ENCODE measurements at regions not wholly inside any gene's neighbourhood (a gene's known extent, or its start where the extent isn't known, plus 50 kb on each side); places are given as distances from the start of the nearest gene placed in this dataset.
"Not testable (repeated sequence)": the region's sequence is repeated elsewhere in the genome, so short reads cannot be mapped to it uniquely, and the experiment has no call there.

- no peak for DNase-seq
Observed at GRCh38 chr4:137949746-137950145, 292.4 kb downstream of the SLC7A11 start.

DNA sequence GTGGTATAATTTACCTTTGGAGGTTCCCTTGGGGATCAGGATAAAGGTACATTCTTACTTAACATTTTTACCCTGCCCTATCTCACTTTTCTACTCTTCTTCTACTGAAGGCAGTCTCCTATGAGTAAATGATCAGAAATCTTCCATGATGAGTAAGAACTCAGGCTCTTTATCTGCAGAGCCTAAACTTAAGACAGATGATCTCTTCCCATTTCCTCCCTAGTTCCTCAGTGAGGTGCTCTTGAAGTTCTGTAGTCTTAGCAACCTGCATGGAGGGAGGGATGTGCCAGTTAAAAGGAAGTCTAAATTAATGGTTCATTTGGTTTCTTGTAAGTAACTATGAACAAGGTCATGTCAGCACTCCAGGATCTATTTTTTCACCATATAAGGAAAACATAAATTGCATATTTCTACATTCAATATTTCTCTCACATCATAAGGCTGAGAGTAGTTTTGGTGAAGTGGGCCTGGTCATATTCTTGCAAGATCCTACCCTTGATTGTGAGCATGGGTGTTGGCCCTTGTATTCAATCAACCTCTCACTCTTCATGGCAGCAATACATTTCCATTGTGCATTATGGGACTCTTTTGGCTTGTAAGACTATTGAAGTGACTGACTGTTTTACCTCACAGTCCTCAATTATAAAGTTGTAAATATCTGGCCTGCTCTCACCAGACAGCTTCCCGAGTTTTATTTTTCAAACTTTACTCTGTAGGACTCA is 295.5 kb downstream of the SLC7A11 start:
- no peak for DNase-seq

- not testable (repeated sequence) for DNase-seq
Observed at GRCh38 chr4:137942815-137943214, 299.3 kb downstream of the SLC7A11 start.

GRCh38 chr4:137942015-137942515 is 300.1 kb downstream of the SLC7A11 start:
- not testable (repeated sequence) for DNase-seq

DNA sequence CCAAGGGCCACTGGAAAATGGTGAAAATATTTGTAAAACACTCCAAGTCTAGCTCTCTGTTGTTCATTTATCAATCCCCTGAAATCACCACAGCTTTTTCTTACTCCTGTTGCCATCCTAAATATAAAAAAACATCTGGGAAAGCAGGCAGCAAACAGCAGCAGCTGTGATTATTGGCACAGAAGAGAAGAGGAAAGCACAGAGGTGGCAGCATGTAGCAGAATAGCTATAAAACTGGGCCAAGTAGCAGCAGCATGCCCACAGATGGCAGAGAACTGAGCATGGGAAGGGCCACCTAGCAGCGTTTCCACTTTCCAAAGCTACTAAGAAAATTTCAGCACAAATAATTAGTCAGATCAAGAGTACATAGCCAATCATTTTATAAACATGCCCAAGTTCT is 307.2 kb downstream of the SLC7A11 start:
- no peak for DNase-seq

DNA sequence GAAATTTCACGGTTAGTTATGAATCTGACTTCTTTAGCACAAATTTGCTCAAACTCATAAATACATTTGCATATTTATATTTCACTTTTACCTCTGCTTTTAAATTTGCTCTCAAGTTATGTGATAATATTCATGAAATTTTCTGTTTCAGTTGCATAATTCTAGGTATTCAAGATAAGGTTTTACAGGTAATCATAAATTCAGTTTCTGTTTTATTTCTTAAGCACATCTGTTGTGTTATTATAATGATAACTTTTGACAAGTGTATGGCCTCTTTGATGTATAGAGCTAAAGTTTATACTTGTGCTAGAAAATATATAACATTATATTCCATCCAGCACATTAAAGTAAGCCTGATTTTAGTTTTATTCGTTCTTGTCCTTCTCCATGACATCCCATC is 308.1 kb downstream of the SLC7A11 start:
- DNase-seq: no peak

GRCh38 chr4:137927972-137928371 is 314.2 kb downstream of the SLC7A11 start:
- DNase-seq: no peak

DNA sequence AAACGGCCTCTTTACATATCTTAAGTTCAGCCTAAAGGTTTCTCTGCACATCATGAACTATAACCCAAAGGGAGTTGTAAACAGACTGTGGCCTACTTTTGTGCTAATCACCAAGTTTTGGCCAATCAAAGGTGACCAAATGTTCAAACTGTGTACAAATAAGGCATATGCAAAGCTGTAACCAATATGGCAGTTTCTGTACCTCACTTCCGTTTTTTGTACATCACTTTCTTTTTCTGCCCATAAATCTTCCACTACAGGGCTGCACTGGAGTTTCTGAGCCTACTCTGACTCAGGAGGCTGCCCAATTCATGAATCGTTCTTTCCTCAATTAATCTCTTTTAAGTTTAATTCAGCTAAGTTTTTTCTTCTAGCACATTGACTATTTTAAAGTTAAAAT is 318.7 kb downstream of the SLC7A11 start:
- DNase-seq: no peak

DNA sequence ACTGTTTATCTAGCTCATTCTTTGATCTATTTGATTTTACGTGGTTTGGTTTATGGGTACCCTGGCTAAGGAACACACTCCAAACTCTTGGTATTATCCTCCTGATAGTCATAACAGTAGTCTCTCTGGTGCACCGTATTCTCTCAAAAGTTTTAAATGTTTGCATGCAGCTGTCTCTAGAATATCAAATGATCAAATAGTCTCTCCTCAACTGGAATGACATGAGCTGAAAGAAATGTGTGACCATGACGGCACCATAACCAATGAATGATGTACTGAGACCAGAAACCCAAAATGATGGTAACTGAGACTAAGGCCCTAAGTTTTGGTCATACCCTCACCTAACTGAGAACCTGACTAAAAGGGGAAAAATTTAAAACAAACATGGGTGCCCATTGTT is 319.4 kb downstream of the SLC7A11 start:
- no peak for DNase-seq

DNA sequence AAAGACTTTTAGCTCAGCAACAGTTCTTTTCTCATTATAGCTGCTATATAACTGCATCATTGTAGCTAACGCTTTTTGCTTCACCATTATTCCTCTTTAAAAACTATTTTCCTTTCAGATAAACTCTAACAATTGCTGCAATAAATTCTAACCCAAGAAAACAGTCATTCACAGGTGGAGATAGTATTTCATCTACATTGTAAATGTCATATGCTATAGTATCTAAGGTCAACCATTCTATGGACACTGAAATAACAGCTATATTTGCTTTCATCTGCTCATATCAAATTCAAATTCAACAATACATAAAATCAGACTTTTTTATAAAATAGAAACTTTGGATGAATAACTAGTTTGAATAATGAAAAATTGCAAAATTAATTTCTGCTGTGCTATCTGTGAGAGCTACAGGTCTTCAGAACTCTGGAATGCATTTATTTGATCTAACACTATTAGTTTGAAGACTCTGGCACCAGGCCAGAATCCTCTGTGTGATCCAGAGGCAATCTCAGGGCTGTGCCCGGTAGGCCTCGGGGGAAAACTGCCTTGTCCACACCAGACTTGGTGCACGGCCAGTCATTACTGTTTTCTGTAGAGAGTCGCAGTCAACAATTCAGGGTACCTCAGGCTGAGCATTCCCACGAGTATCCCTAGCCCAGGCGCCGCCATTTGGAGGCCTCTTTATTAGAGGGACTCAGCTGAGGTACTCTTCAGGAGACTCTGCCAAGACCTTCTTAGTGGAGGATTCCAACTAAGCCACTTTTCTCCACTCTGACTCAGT is 332.4 kb downstream of the SLC7A11 start:
- DNase-seq: no peak

DNA sequence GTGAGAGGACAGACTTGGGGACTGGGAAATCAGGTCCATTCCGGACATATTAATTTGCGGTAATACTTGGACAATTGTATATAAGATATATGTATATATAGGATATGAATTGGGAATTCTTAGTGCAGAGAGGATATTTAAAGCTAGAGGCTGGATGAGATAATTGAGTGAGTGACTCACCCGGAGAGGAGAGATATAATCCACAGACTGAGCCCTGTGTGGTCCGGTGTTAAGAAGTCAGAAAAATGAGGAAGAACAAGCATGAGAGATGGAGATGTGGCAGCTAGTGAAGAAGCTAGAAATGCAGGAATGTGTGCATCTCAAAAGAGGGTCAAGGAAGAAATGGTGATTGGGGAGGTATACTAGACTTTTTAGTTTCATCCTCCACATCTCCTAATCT is 336.2 kb downstream of the SLC7A11 start:
- no peak for DNase-seq

- no peak for DNase-seq
Observed at GRCh38 chr4:137901114-137901513, 341.0 kb downstream of the SLC7A11 start.

- DNase-seq: no peak
Observed at GRCh38 chr4:137896221-137896737, 345.9 kb downstream of the SLC7A11 start.

DNA sequence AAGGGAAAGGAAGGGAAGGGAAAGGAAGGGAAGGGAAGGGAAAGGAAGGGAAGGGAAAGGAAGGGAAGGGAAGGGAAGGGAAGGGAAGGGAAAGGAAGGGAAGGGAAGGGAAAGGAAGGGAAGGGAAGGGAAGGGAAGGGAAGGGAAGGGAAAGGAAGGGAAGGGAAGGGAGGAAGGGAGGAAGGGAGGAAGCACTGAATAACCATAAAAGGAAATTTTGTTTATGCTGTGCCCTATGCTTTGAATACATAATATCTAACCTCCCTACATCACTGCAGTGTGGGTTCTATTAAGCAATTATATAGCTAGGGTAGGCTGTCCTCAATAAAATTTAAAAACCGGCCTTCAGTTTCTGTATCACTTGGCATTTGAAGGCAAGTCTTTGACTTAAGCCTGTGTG is 346.6 kb downstream of the SLC7A11 start:
- DNase-seq: not testable (repeated sequence)

GRCh38 chr4:137892134-137892533 is 350.0 kb downstream of the SLC7A11 start:
- no peak for DNase-seq

DNA sequence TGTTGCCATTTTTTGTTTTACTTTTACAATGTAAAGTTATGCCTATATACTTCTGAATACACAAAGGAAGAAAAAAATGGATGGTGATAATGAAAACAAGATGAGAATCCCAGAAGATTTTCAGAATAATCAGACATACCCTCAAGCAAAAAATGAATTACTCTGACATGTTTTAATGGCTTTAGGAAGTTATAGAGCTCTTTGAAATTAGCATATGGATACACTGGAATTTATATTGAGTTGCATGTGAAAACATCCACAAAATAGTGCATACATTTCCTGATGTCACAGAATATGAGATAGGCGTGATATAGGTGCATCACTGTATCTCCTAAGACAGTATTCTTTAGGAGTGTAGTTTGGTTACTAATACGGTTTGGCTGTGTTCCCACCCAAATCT is 351.3 kb downstream of the SLC7A11 start:
- DNase-seq: no peak

GRCh38 chr4:137881641-137882040 is 349.3 kb upstream of the PCDH18 start:
- no peak for DNase-seq

DNA sequence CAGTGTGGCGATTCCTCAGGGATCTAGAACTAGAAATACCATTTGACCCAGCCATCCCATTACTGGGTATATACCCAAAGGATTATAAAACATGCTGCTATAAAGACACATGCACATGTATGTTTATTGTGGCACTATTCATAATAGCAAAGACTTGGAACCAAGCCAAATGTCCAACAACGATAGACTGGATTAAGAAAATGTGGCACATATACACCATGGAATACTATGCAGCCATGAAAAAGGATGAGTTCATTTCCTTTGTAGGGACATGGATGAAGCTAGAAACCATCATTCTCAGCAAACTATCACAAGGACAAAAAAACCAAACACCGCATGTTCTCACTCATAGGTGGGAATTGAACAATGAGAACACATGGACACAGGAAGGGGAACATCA is 335.8 kb upstream of the PCDH18 start:
- DNase-seq: not testable (repeated sequence)

DNA sequence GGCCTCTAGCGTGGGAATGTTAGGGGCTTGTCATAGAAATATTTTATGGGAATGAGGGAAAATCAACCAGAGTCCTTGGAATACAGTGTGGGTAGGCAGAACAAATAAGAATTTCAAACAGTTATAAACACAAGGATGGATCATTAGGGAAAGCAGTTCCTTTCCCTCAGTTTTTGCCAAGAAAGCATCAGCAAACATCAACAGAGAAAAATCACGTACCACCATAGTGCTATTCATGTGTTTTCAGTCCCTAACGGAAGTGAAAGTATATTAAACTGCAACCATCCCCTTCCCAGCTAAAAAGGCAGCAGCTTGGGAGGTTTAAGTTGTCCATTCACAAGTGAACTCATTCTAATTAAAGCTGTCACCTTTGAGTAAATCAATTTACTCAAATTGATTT is 334.4 kb upstream of the PCDH18 start:
- no peak for DNase-seq

- DNase-seq: no peak
Observed at GRCh38 chr4:137861682-137862081, 329.4 kb upstream of the PCDH18 start.

DNA sequence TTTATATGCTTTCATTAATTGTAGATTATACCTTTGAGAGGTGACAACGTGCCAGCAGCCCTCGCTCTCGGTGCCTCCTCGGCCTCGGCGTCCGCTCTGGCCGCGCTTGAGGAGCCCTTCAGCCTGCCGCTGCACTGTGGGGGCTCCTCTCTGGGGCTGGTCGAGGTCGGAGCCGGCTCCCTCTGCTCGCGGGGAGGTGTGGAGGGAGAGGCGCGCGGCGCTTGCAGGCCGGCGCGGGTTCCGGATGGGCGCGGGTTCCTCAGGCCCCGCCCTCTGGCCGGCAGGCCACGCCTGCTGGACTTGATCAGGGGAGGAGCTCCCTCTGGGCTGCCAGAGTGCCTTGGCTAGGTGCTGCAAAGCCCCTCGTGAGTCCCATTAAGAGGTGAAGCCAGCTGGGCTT is 321.1 kb upstream of the PCDH18 start:
- no peak for DNase-seq

DNA sequence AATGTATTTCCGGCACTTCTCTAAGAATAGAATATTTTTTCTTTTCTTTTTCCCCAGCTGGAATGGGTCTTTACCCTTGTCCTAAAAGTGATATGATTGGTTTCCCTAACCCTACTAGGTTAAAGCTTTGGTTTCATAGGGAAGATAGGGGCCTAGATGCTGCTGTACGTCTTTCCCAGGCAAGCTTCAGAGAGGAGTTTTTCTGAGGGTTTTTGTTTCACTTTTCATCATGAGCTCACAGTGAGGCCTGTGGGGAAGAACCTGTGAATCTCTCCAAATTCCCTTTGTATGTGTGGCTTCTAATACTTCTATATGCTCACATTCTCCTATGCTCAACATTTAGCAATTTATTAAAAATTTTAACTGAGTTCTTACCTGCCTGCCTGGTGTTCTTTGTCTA is 320.0 kb upstream of the PCDH18 start:
- DNase-seq: no peak

DNA sequence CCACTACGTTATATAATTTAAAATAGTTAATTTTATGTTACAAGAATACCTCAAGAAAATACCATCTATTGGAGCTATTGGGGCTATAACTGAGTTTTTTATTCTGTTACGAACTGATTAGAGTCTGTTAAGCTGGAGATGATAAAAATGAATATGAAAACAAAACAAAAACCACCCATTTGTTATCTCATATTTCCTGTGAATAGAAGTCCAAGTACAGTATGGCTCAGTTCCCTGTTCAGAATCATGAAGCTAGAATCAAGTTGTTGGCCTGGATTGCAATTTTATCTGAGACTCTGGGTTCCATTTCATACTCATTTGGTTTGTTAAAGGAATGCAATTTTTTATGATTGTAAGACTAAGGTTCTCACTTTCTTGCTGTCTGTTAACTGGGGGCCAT is 319.1 kb upstream of the PCDH18 start:
- no peak for DNase-seq

DNA sequence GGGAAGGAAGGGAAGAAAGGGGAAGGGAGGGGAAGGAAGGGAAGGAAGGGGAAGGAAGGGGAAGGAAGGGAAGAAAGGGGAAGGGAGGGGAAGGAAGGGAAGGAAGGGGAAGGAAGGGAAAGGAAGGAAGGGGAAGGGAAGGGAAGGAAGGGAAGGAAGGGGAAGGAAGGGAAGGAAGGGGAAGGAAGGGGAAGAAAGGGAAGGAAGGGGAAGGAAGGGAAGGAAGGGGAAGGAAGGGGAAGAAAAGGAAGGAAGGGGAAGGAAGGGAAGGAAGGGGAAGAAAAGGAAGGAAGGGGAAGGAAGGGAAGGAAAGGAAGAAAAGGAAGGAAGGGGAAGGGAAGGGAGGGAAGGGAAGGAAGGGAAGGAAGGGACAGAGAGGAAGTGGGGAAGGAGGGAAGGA is 295.7 kb upstream of the PCDH18 start:
- not testable (repeated sequence) for DNase-seq

Data from NCI-H524 treated with DMSO at 0.1 percent for 48 hours (cell line).